ENCODE measurements at regions not wholly inside any gene's neighbourhood (a gene's known extent, or its start where the extent isn't known, plus 50 kb on each side); places are given as distances from the start of the nearest gene placed in this dataset.
A peak's percentile ranks its signal among the peaks of the same experiment; 100 is the strongest.

GRCh38 chr2:226117510-226118065 is 682.0 kb downstream of the IRS1 start:
- Histone ChIP-seq H3K27ac (no peak overlapping the region), H3K4me1 (peaks cover 0 to 10% (median 4%) of the 10 kb centered on the region in 4 donors), H3K9me3 (no peaks in the 10 kb centered on the region), H3K4me3 (no peak overlapping the region), H3K36me3 (no peaks in the 10 kb centered on the region), H3K27me3 (no peaks in the 10 kb centered on the region)
- intact Hi-C loops (cut with DNase I) = no loop called here
- WGBS (ENCODE audit: insufficient coverage, low coverage, low lambda C conversion rate, missing lambda C conversion rate) = 62% methylated on average over 3 of the region's 3 CpGs
- TF ChIP-seq, protein P1, sequence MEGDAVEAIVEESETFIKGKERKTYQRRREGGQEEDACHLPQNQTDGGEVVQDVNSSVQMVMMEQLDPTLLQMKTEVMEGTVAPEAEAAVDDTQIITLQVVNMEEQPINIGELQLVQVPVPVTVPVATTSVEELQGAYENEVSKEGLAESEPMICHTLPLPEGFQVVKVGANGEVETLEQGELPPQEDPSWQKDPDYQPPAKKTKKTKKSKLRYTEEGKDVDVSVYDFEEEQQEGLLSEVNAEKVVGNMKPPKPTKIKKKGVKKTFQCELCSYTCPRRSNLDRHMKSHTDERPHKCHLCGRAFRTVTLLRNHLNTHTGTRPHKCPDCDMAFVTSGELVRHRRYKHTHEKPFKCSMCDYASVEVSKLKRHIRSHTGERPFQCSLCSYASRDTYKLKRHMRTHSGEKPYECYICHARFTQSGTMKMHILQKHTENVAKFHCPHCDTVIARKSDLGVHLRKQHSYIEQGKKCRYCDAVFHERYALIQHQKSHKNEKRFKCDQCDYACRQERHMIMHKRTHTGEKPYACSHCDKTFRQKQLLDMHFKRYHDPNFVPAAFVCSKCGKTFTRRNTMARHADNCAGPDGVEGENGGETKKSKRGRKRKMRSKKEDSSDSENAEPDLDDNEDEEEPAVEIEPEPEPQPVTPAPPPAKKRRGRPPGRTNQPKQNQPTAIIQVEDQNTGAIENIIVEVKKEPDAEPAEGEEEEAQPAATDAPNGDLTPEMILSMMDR (IDR thresholded peaks at IDR 0.05) = no peak
- TF ChIP-seq POLR2A (IDR thresholded peaks at IDR 0.05) = no peak
- no peak for DNase-seq
- no peak for ATAC-seq

DNA sequence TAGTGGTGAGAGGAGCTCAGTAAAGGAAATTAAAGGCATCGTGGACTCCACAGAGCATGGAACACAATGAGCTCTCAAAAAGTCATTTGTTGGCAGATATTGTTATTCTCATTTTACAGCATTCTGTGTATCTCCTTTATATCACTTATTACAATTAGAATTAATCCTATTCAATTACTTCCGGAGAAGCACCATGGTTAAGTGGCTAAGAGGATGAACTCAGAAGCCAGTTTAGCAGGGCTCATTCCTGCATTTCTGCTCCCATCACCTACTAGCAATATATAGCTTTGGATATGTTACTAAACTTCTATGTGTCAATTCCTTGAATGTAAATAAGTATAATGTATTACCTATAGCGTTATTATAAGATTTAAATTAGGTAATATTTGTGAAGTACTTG is 683.3 kb downstream of the IRS1 start:
- no peak for ATAC-seq
- Histone ChIP-seq H3K4me3 (no peak overlapping the region), H3K27ac (no peak overlapping the region), H3K36me3 (no peaks in the 10 kb centered on the region), H3K27me3 (no peaks in the 10 kb centered on the region), H3K4me1 (peaks cover 0 to 10% (median 4%) of the 10 kb centered on the region in 4 donors), H3K9me3 (no peaks in the 10 kb centered on the region)
- WGBS (ENCODE audit: insufficient coverage, low coverage, low lambda C conversion rate, missing lambda C conversion rate) = 76% methylated on average over 3 of the region's 3 CpGs
- no peak for DNase-seq
- intact Hi-C loops (cut with DNase I) = no loop called here
- TF ChIP-seq, protein P1 (IDR thresholded peaks at IDR 0.05) = no peak
- no peak for TF ChIP-seq POLR2A (IDR thresholded peaks at IDR 0.05)

GRCh38 chr2:226115832-226116200 is 683.8 kb downstream of the IRS1 start:
- Histone ChIP-seq H3K9me3 (no peaks in the 10 kb centered on the region), H3K4me3 (no peak overlapping the region), H3K4me1 (peaks cover 0 to 10% (median 4%) of the 10 kb centered on the region in 4 donors), H3K27ac (no peak overlapping the region), H3K36me3 (no peaks in the 10 kb centered on the region), H3K27me3 (no peaks in the 10 kb centered on the region)
- DNase-seq (no peak), ATAC-seq (no peak)
- intact Hi-C loops (cut with DNase I) = no loop called here
- TF ChIP-seq POLR2A (IDR thresholded peaks at IDR 0.05) = no peak
- TF ChIP-seq, protein P1 (IDR thresholded peaks at IDR 0.05) = no peak
- WGBS (ENCODE audit: insufficient coverage, low coverage, low lambda C conversion rate, missing lambda C conversion rate) = 47% methylated on average over 1 of the region's 1 CpG

GRCh38 chr2:226115102-226115831 is 684.4 kb downstream of the IRS1 start:
- no peak overlapping the region for H3K27ac ChIP-seq
- TF ChIP-seq, protein P1 (IDR thresholded peaks at IDR 0.05) = no peak
- no peak for TF ChIP-seq POLR2A (IDR thresholded peaks at IDR 0.05)
- ATAC-seq = peak in 1 of 4 donors; percentile 79

More at GRCh38 chr2:226115102-226115831, 684.4 kb downstream of the IRS1 start:
- no peaks in the 10 kb centered on the region for H3K36me3 ChIP-seq
- WGBS (ENCODE audit: insufficient coverage, low coverage, low lambda C conversion rate, missing lambda C conversion rate) = 34% methylated on average over 3 of the region's 3 CpGs
- DNase-seq = no peak
- no peak overlapping the region for H3K4me3 ChIP-seq
- no peaks in the 10 kb centered on the region for H3K27me3 ChIP-seq
- intact Hi-C loops (cut with DNase I) = no loop called here
- no peaks in the 10 kb centered on the region for H3K9me3 ChIP-seq
- peaks cover 0 to 10% (median 4%) of the 10 kb centered on the region in 4 donors for H3K4me1 ChIP-seq
